Bronchial epithelial cell (primary cell): ENCODE measurements at regions not wholly inside any gene's neighbourhood (a gene's known extent, or its start where the extent isn't known, plus 50 kb on each side); places are given as distances from the start of the nearest gene placed in this dataset.

Experiments
- DNase-seq: peaks from one replicate; pipeline ENCODE4 v3.0.0-alpha.2; 2010; ENCODE audit warnings: low read depth
- FAIRE-seq: peaks from 2 replicates; lab custom pipeline; 2011; peaks lifted over from hg19 to GRCh38; lab: Jason Lieb, UNC
- H3K27me3 ChIP-seq: 2 replicates; pipeline ENCODE4 v1.5.1; 2011; ENCODE audit warnings: low read length; ENCODE audit not compliant: control insufficient read depth, insufficient read depth
- H3K36me3 ChIP-seq: 2 replicates; pipeline ENCODE4 v1.5.1; 2011; ENCODE audit warnings: low read length; ENCODE audit not compliant: control insufficient read depth, insufficient read depth
- H3K4me3 ChIP-seq: 2 replicates; pipeline ENCODE4 v1.5.1; 2011; ENCODE audit warnings: mild to moderate bottlenecking, low read depth, low read length, control low read depth
- TF ChIP-seq, protein P1 (sequence below): IDR thresholded peaks from 2 replicates; pipeline ENCODE4 v1.5.1; 2011; ENCODE audit warnings: mild to moderate bottlenecking, moderate library complexity, low read length, control low read depth, inconsistent platforms; ENCODE audit not compliant: insufficient read depth, severe bottlenecking

GRCh38 chr9:18240213-18240612 lies 233.7 kb upstream of the ADAMTSL1 start:
- Histone ChIP-seq H3K36me3 (no peaks in the 10 kb centered on the region), H3K27me3 (no peaks in the 10 kb centered on the region), H3K4me3 (no peak overlapping the region)
- FAIRE-seq (no peak), DNase-seq (no peak)
- TF ChIP-seq, protein P1, sequence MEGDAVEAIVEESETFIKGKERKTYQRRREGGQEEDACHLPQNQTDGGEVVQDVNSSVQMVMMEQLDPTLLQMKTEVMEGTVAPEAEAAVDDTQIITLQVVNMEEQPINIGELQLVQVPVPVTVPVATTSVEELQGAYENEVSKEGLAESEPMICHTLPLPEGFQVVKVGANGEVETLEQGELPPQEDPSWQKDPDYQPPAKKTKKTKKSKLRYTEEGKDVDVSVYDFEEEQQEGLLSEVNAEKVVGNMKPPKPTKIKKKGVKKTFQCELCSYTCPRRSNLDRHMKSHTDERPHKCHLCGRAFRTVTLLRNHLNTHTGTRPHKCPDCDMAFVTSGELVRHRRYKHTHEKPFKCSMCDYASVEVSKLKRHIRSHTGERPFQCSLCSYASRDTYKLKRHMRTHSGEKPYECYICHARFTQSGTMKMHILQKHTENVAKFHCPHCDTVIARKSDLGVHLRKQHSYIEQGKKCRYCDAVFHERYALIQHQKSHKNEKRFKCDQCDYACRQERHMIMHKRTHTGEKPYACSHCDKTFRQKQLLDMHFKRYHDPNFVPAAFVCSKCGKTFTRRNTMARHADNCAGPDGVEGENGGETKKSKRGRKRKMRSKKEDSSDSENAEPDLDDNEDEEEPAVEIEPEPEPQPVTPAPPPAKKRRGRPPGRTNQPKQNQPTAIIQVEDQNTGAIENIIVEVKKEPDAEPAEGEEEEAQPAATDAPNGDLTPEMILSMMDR, result no peak

- Histone ChIP-seq H3K4me3 (no peak overlapping the region), H3K27me3 (no peaks in the 10 kb centered on the region), H3K36me3 (no peaks in the 10 kb centered on the region)
- FAIRE-seq (no peak), DNase-seq (no peak)
- TF ChIP-seq, protein P1, result no peak
Observed at GRCh38 chr9:18245911-18246310, 228.0 kb upstream of the ADAMTSL1 start.

GRCh38 chr9:18250053-18250452 lies 223.9 kb upstream of the ADAMTSL1 start:
- Histone ChIP-seq H3K36me3 (no peaks in the 10 kb centered on the region), H3K27me3 (no peaks in the 10 kb centered on the region), H3K4me3 (no peak overlapping the region)
- FAIRE-seq, result no peak
- TF ChIP-seq, protein P1, result no peak
- DNase-seq, result peak; percentile 48

DNA sequence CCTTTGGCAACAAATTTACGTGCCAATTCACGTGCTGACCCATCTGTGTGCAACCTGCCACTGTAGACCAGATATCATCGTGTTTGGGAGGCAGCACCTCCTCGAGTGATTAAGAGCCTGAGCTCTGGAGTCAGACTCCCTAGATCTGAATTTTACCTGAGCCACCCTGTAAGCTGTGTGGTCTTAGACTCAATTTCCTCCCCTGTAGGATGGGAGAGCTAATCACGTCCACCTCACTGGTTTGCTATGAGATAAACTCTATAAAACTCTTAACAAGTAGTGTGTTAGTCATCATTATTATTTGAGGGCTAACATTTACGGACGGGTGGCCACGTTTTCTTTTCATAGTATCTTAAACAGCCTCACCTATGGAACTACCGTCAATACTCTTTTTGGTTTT lies 220.0 kb upstream of the ADAMTSL1 start:
- Histone ChIP-seq H3K36me3 (no peaks in the 10 kb centered on the region), H3K4me3 (no peak overlapping the region), H3K27me3 (peaks cover 2% of the 10 kb centered on the region)
- no peak for DNase-seq
- no peak for FAIRE-seq
- TF ChIP-seq, protein P1, result no peak

DNA sequence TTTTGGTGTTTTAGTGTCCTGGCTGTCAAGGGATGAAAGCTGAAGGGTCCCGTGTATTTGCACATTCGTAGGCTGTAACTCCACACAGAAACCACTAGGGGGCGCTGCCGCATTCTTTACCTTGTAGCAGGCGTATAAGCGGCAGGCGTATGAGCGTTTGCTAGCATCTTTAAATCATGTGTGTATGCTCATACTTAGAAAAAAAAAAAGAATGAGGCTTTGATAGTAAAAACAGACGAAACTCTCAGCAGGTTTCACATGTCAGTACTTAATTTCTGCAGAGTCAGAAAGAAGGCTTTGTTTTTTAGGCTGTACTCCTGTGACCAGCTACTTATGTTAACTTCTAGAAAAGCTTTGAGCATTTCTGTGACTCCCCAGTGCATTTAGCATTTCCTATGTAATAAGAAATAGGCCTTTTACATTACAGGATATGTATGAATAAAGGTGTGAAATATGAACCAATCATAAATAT lies 218.8 kb upstream of the ADAMTSL1 start:
- H3K36me3 ChIP-seq, result no peaks in the 10 kb centered on the region
- TF ChIP-seq, protein P1, result peak; percentile 79
- FAIRE-seq (no peak), DNase-seq (peak; percentile 63)
- peaks cover 2% of the 10 kb centered on the region for H3K27me3 ChIP-seq
- H3K4me3 ChIP-seq, result no peak overlapping the region

- H3K4me3 ChIP-seq, result no peak overlapping the region
- H3K36me3 ChIP-seq, result no peaks in the 10 kb centered on the region
- FAIRE-seq (no peak), DNase-seq (no peak)
- H3K27me3 ChIP-seq, result peaks cover 2% of the 10 kb centered on the region
- TF ChIP-seq, protein P1, result no peak
Observed at GRCh38 chr9:18255747-18256146, 218.2 kb upstream of the ADAMTSL1 start.
